Activated CD8-positive, alpha-beta memory T cell treated with anti-CD3 and anti-CD28 coated beads, Interleukin-2, amount 50 U/mL, for 24 hours (primary cell): ENCODE measurements at regions not wholly inside any gene's neighbourhood (a gene's known extent, or its start where the extent isn't known, plus 50 kb on each side); places are given as distances from the start of the nearest gene placed in this dataset.
"Not testable (repeated sequence)": the region's sequence is repeated elsewhere in the genome, so short reads cannot be mapped to it uniquely, and the experiment has no call there.

ENCODE experiments used
- DNase-seq: peaks from one replicate; pipeline ENCODE4 v3.0.0-alpha.2; 2020; ENCODE audit errors: extremely low read depth

- not testable (repeated sequence) for DNase-seq
These were observed 223.1 kb upstream of the NBPF12 start for GRCh38 chr1:146715054-146715453.

GRCh38 chr1:146710838-146711521, 227.1 kb upstream of the NBPF12 start:
- not testable (repeated sequence) for DNase-seq

GRCh38 chr1:146709302-146709701, 228.8 kb upstream of the NBPF12 start:
- DNase-seq: not testable (repeated sequence)

- DNase-seq: not testable (repeated sequence)
These were observed 233.9 kb upstream of the NBPF12 start for GRCh38 chr1:146704162-146704724.

- not testable (repeated sequence) for DNase-seq
These were observed 236.8 kb upstream of the NBPF12 start for GRCh38 chr1:146701320-146701719.

- not testable (repeated sequence) for DNase-seq
These were observed 242.7 kb upstream of the NBPF12 start for GRCh38 chr1:146695388-146695787.

GRCh38 chr1:146691798-146692197, 246.3 kb upstream of the NBPF12 start:
- DNase-seq: not testable (repeated sequence)

- DNase-seq: not testable (repeated sequence)
These were observed 249.2 kb upstream of the NBPF12 start for GRCh38 chr1:146688893-146689292.

- DNase-seq: not testable (repeated sequence)
These were observed 251.3 kb upstream of the NBPF12 start for GRCh38 chr1:146686777-146687366.

GRCh38 chr1:146683126-146683429, 255.0 kb upstream of the NBPF12 start:
- not testable (repeated sequence) for DNase-seq

GRCh38 chr1:146682227-146683125, 255.6 kb upstream of the NBPF12 start:
- DNase-seq: not testable (repeated sequence)

- not testable (repeated sequence) for DNase-seq
These were observed 264.3 kb upstream of the NBPF12 start for GRCh38 chr1:146673729-146674299.

- not testable (repeated sequence) for DNase-seq
These were observed 265.5 kb upstream of the NBPF12 start for GRCh38 chr1:146672608-146673007.

- DNase-seq: not testable (repeated sequence)
These were observed 266.5 kb upstream of the NBPF12 start for GRCh38 chr1:146671588-146671987.

- DNase-seq: not testable (repeated sequence)
These were observed 267.1 kb upstream of the NBPF12 start for GRCh38 chr1:146670832-146671566.

GRCh38 chr1:146666275-146666674, 271.8 kb upstream of the NBPF12 start:
- DNase-seq: not testable (repeated sequence)

GRCh38 chr1:146660242-146660641, 277.9 kb upstream of the NBPF12 start:
- DNase-seq: not testable (repeated sequence)

- not testable (repeated sequence) for DNase-seq
These were observed 281.6 kb upstream of the NBPF12 start for GRCh38 chr1:146656356-146657060.

- not testable (repeated sequence) for DNase-seq
These were observed 283.4 kb upstream of the NBPF12 start for GRCh38 chr1:146654763-146655162.

- not testable (repeated sequence) for DNase-seq
These were observed 292.0 kb upstream of the NBPF12 start for GRCh38 chr1:146645978-146646604.
